HG02885 (cell line): ENCODE measurements at regions not wholly inside any gene's neighbourhood (a gene's known extent, or its start where the extent isn't known, plus 50 kb on each side); places are given as distances from the start of the nearest gene placed in this dataset.
A peak's percentile ranks its signal among the peaks of the same experiment; 100 is the strongest.

Experiments used
- ATAC-seq: cut with Tn5 transposase; IDR thresholded peaks from one replicate; pipeline ENCODE4 v1.9.1; 2021; ENCODE audit warnings: mild to moderate bottlenecking; ENCODE audit not compliant: unreplicated experiment, poor library complexity

DNA sequence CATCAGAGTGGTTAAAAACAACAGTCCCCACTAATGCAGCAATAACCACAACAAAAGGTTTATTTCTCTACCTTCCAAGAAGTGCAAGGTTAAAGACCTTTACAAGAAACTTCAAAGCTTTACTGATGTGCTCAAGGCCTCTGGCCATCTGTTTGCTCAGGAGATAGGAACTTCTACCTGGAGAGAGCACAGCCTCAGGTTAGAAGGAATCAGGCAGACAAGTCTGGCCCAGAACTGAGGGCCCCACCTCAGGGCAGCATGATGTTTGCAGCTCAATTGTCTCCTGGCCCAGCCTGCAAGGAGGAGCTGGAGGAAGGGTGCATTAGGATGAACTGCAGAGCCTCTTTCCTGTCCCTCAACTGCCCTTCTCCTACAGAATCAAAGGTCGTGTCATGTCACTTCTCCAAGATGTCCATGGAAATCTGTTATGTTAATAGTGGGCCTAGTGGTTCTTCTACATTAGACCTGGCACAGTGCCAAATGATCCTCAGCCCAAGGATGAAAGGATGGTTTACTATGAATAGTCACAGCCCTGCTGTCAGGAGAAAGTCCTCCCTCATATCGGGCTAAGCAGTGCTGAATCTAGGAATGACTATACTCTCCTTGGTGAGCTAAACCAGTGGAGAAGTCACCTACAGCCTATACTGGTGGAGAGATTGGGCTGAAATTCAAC lies 98.9 kb upstream of the NTRK2 start:
- ATAC-seq, result no peak

DNA sequence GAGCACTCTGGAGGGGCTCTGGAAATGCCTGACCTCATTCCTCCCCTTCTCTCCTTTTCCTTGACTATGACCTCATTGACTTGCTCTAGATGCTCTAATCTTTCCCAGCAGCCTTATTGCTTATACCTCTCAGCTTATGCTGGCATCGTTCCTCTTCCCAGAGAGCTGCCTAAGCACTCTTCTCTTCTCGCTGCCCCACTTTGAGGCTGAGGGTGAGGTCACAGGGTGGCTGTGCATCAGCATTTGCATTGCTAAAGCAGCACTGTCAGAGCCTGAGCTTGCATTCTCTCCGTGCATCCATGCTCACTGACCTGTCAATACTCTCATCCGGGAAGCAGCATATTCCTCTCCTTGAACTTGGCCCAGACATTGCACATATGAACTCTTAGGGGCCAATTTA lies 96.4 kb upstream of the NTRK2 start:
- ATAC-seq, result no peak

DNA sequence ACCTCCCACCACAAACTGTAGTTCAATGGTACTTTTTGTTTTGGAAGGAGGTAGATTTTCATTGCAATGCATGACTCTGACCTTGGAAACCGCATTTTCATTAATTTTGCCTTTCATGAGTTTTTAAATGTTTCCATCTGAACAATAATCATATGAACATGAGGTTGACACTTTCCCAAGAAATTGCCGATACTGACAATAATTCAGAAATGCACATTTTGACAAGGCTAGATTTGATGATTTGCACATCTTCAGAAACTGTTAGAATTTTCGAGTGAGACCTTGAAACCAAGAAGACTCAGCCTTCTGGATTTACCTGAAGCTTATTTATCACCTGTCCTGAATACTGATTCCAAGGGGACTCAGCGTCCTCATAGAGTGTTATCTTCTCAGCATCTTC lies 93.8 kb upstream of the NTRK2 start:
- ATAC-seq, result no peak

DNA sequence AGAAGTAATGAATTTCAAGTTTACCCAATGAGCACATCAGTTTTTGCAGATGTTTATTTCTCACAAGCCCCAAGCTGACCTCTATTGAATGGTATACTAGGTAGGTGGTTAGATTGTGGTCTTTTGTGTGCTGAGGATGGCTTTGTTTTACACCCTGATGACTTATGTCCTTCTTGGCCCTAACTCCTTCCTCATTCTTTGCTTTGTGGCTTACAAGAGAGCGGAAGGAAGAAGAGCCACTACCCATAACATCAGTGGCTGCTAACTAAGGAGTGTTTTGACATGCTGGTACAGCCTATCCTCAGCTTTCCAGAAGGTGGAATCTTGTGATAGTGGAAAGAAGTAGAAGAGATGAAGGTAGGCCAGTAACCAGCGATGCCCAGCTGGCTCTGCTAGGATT lies 85.7 kb upstream of the NTRK2 start:
- ATAC-seq, result no peak

DNA sequence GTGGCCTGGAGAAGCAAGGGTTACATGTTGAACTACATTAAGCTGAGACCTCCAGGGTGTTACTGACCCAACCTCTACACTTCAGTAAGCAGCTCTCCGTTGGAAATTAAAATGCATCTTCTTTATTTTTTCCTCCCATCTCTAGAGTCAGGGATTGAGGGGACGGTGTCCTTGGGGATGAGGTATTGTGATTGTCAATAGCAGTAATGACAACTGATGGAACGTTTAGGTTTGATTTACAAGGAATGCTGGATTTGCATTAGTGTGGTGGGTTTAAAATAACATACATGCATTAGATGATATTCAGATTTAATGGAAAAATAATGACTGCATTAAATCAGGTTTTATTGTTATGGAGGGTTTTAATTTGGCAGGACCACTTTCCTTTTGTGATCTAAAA lies 82.9 kb upstream of the NTRK2 start:
- ATAC-seq, result no peak

DNA sequence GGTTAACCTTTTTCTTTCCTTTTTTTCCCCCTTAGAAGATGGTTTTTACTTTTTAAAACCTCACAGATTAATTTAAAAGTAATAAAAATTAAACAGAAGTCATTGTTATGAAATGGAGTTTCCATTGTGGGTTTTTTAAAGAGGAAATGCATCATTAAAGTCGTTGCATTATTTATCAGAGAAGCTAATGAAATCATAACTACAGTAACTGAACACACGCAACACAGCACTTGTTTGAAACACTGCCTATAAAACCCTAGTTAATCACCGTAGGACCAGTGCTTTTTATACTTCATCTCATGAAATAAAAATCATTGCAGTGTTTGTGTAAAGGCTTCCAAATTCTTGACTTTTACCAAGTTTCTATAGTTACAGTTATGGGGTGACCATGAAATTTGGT lies 82.4 kb upstream of the NTRK2 start:
- ATAC-seq, result no peak

DNA sequence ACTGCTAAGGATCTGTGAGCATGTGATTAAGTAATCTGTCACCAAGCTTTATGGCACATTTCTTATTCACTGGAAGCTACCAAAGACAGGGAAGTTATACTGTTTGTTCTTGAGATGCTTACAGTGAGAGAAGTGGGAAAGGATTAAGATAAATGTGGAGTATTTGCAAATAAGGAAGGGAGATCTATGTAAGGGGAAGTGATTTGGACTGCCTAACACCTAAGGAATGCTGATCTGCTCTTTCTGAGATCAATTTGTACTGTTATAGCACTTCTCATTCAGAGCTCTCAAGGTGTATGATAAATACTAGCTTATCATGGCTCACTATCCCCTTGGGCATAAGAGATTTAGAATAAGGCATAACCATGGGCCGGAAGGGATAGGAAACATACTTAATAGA lies 80.0 kb upstream of the NTRK2 start:
- no peak for ATAC-seq

DNA sequence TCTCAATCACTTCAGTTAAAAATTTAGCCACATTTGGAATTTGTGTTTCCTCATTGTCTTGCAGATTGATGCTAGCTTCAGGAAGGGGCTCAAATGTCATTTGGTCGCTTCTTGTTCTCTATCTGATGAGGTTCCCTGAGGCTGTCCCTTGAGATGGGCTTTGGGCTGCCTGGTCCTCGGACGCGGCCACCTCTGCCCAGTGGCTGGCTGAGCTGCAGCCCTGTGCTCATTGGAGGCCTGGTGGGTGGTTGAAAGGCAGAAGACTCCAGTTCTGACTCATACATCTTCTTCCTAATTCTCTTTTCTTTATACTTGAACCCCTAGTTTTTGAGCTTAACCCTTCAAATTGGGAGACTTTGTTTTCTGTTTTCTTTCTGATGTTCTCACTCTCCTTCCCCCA lies 78.8 kb upstream of the NTRK2 start:
- ATAC-seq, result no peak

DNA sequence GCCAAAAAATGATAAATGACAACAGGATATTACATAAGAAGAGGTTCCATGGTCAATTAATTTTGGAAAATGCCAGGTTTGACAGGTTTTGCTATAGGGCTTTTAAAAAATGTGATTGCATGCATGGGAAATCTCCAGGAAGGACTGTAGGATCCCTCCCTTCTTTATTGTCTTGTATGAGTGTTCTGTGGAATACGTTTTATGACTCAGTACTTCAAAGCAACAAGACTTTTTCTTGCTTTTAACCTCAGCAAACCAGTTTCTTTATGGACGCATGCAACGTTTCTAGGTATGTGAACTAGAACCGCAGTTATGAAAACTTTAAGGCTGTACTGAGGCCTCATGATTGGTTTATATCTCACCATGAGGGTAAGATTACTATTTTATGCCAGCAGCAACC lies 76.6 kb upstream of the NTRK2 start:
- no peak for ATAC-seq

DNA sequence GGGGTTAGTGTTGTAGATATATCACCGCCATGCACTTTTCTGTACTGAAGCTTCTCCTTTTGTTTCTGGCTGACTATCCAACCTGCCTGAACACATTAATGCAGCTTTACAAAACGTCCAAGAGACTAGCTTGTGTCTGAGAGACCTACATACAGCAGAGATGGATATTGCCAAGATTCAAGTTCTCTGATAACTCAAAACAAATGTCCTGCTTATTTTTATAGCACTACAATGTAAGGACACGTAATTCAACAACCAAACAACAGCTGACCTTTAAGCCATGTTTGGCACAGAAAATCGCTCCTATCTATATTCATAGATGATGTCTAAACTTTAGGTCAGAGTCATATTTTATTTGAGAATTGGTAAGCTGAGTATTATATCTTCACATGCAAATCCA lies 76.2 kb upstream of the NTRK2 start:
- no peak for ATAC-seq

DNA sequence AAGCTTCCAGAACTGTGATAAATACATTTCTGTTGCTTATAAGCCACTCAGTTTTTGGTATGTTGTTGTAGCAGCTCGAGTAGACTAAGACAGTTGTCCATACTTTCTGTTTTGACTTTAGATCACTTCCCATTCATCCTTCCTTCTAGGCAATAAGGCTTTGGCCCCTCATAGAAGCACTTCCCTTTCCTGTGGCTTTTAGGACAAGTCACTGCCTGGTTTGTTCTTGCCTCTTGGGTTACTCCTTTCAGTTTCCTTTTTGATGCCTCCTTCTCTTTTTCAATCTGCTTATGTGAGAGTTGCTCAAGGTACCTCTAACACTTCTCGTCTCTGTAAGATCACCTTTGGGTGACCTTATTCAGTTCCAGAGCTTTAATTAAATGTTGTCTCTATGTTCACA lies 72.4 kb upstream of the NTRK2 start:
- peak; percentile 93 for ATAC-seq

DNA sequence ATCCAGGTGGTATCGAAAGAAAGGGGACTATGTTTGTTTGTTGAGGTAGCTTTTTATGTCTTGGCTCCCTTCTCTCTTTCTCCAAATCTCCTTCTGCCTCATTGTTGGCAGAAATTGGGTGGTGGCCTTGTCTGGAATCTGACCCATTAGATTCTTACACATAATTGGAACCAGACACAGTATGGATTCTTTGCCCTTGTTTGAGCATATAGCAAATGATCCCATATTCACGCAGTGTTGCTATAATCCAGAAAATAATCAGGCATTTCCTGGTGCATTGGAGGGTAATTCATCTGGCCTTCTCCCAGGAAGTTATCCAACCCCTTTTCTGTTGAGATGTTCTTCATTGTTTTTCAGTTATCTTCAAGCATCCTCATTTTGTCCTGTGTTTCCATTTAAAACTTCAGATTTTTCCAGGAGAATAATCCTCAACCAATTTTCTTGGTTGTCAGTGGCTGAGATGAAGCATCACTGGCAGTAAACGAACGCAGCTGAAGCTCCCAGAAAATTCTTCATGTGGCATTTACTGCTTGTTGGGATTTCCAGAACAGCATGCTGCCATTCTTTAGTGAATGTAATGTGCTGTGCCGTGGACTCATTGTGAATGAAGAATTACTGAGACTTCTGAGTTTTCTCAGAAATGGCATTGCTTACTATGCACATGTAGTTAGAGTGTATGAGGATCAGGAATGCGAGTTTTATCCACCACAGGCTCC lies 70.5 kb upstream of the NTRK2 start:
- ATAC-seq, result no peak

DNA sequence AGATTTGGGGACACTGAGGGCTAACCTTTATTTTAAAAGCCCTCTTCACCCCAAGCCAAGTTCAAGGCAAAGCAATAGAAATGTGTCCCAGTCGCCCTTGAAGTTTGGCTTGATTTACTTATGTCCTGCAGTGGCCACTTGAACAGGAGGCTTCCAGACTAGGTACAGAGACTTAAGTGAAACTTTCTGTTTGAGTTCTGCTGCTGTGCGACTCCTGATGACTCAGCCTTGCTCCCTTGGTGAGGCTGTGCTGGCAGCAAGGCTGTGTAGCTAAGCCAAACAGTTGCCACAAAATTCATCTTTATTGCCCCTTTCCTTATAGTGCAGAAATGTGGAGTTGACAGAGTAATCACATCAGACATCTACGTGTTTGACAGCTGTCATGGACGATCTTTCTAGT lies 68.8 kb upstream of the NTRK2 start:
- no peak for ATAC-seq

DNA sequence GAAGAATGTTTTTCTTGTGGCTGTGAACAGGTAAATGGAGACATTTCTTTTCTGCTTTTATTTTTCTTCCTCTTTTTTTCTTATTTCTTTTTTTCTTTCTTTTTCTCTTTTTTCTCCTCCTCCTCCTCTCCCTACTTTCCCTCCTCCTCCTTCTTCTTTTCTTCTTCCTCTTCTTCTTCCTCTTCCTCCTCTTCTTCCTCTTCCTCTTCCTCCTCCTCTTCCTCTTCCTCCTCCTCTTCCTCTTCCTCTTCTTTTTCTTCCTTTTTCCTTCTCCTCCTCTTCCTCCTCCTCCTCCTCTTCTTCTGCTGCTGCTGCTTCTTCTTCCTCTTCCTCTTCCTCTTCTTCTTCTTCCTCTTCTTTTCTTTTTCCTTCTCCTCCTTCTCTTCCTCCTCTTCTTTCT lies 65.3 kb upstream of the NTRK2 start:
- no peak for ATAC-seq

DNA sequence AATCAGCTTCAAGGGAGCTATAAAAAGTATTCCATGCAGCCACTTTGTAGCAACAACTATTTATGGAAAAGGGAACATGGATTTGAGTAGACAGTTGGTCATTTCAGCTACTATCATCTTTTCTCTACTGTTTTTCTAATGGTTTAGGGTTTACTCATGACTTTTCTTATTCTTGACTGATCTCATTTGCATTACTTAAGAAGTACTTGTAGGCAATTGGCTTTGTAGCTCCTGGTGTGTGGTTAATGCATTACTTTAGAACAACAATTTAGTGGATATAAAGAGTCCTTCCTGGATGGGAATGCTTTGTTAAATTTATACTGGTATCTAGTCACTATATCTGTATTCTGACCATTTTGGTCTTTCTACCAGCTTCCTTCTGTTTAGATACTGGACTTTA lies 59.8 kb upstream of the NTRK2 start:
- no peak for ATAC-seq

DNA sequence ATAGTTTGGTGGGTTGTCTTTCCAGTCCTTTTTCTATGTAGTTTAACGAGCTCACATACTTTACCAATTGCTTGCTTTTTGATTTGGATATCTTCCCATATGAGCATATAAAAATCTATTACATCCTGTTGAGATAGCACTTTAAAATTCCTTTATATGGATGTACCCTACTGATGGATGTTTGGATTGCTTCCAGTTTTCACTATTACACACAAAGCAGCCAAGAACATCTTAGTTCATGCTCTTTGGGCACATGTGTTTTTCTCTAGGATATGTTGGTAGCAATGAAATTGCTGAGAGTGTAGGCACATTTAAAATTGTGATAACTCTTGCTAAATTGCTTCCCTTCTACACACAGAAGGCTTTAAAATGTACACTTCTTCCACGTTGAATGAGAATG lies 56.1 kb upstream of the NTRK2 start:
- no peak for ATAC-seq

DNA sequence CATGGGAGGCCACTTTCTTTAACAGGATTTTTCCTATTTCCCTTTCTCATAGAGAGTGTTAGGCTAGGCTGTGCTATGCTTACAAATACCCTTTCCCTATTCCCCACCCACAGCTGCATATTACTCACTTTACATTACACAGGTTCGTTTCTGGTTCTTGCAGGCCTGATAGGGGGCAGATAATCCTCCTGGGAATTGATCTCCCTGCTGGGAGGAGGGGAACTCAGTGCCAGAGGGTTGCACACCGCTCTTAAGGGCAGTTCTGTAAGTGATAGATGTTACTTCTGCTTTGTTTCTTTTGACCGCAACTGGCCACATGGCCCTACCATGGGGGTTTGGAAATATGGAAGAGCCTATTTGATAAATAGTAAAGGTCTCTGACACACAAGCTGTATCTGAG lies 54.0 kb upstream of the NTRK2 start:
- ATAC-seq, result no peak

DNA sequence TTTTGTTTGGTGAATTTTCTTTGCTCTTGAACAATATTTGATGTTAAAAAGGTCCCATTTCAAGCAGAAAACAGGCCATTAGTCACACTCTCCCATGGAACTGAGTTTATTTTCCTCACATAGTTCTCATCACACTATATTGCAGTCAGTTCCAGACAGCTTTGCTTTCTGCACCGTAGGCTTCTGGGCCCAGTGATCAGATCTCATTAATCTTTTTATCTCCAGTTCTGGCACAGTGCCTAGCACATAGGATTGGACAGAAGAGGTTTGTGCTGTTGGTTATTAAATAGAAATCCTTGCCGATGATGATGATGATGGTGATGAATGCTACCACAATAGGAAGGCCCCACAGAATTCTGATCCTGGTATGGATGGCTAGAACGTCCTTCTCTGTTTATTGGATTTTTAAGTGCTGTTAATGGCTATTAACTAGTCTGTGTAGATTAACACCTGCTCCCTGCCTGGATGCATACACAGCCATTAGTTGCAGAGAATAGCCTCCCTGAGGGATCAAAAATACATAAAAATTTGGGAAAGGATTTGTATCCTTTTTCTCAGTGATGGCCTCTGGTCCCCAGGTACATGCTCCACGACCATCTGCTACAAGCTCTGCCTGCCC lies 52.0 kb upstream of the NTRK2 start:
- no peak for ATAC-seq
